ENCODE measurements at regions not wholly inside any gene's neighbourhood (a gene's known extent, or its start where the extent isn't known, plus 50 kb on each side); places are given as distances from the start of the nearest gene placed in this dataset.

DNA sequence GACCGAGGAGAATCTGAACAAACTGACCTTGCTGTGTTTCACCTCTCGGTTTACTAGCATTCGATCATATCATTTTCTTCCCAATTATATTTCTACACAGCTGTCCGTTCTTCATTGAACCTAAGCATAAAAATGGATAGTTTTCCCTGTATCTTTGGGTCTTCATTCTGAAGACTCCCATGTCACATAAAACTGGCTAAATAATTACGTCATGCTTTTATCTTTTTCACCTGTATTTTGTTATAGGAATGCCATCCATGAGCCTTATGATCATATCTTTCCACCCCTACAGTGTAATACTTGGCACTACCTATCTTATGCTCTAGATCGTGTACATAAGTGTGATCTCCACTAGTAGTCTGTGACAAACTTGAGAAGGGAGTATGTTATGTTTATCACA is 456.1 kb downstream of the FGF13 start:
- Histone ChIP-seq H3K36me3 (ENCODE audit: control insufficient read depth in 2 of 4, insufficient read depth in 4 of 4, low read length in 3 of 4) (no peaks in the 10 kb centered on the region), H4K8ac (ENCODE audit: extremely low read depth, insufficient read depth, low read length) (no peak overlapping the region), H2BK20ac (ENCODE audit: low read length) (no peak overlapping the region; the same call in 1 of the 2 replicates), H3K4me1 (replicated peaks in 1 of 4; ENCODE audit: control insufficient read depth in 3 of 4, insufficient read depth in 4 of 4, low read length in 3 of 4) (peaks cover 0 to 3% (median 1%) of the 10 kb centered on the region in 4 experiments; a peak in 3 of 7 replicates), H3K27ac (ENCODE audit: low read depth, low read length) (no peak overlapping the region), H2AFZ (ENCODE audit: low read length) (no peak overlapping the region), H3K9ac (replicated peaks in 1 of 4; ENCODE audit: extremely low read depth in 1 of 4, low read depth in 3 of 4, low read length in 3 of 4) (no peak overlapping the region), H3K4ac (replicated peaks; ENCODE audit: insufficient read length, low read depth, low read length) (peak overlapping the region; percentile 78), H3K23me2 (ENCODE audit: low read depth, low read length) (no peaks in the 10 kb centered on the region), H3K79me2 (ENCODE audit: control insufficient read depth in 1 of 2, insufficient read depth in 2 of 2, low read length in 2 of 2) (no peaks in the 10 kb centered on the region), H4K91ac (replicated peaks; ENCODE audit: insufficient read length, low read length) (no peak overlapping the region), H3K27me3 (replicated peaks in 1 of 4; ENCODE audit: control insufficient read depth in 3 of 4, extremely low read depth in 1 of 4, insufficient read depth in 3 of 4, low read length in 3 of 4) (no peaks in the 10 kb centered on the region), H4K5ac (ENCODE audit: insufficient read length, low read depth, low read length) (no peak overlapping the region), H3K14ac (ENCODE audit: insufficient read length) (no peak overlapping the region), H3K4me2 (ENCODE audit: insufficient read depth in 1 of 2, low read depth in 2 of 2, low read length in 2 of 2) (no peak overlapping the region), H3K4me3 (ENCODE audit: extremely low read depth in 1 of 4, insufficient read depth in 2 of 4, low read depth in 3 of 4, low read length in 4 of 4) (no peak overlapping the region), H3K56ac (replicated peaks; ENCODE audit: insufficient read length, low read depth, low read length) (no peak overlapping the region), H3K79me1 (ENCODE audit: low read depth, low read length) (no peaks in the 10 kb centered on the region), H3K18ac (ENCODE audit: extremely low read depth, low read length) (no peak overlapping the region), H3K9me3 (ENCODE audit: insufficient read depth in 2 of 2, low read depth in 1 of 2, low read length in 1 of 2) (no peaks in the 10 kb centered on the region), H4K20me1 (replicated peaks in 1 of 2; ENCODE audit: control insufficient read depth in 1 of 2, insufficient read depth in 2 of 2, low read length in 2 of 2) (no peaks in the 10 kb centered on the region), H2BK120ac (replicated peaks; ENCODE audit: low read depth, low read length) (no peak overlapping the region), H2BK12ac (ENCODE audit: low read depth, low read length) (no peak overlapping the region), H3K23ac (ENCODE audit: insufficient read length) (no peak overlapping the region), H2BK15ac (ENCODE audit: low read length) (no peak overlapping the region), H2BK5ac (ENCODE audit: low read depth, low read length) (no peak overlapping the region), H2AK5ac (ENCODE audit: low read depth, low read length) (no peak overlapping the region)
- ChIA-PET CTCF (ENCODE audit: partially characterized antibody) (no interaction called here), POLR2A (ENCODE audit: partially characterized antibody) (no interaction called here)
- DNase-seq (ENCODE audit: low read depth in 1 of 2, low spot score in 2 of 2), result no peak
- WGBS, 2 experiments (ENCODE audit: extremely low coverage in 1 of 2, insufficient coverage in 1 of 2, insufficient read length in 1 of 2, insufficient replicate concordance in 2 of 2, low coverage in 1 of 2, low lambda C conversion rate in 2 of 2, missing lambda C conversion rate in 1 of 2), result 91% methylated on average over 6 of the region's 6 CpGs; no CpG with 5 or more reads in 1 of the 2 experiments
- no peak for FAIRE-seq
- TF ChIP-seq HDAC6 (IDR thresholded peaks at IDR 0.05; ENCODE audit: low read depth, low read length), result no peak
- TF ChIP-seq CBX8 (IDR thresholded peaks at IDR 0.05; ENCODE audit: borderline replicate concordance, low read depth, low read length), result no peak
- no peak for TF ChIP-seq SP2 (IDR thresholded peaks at IDR 0.05; ENCODE audit: low read length)
- no peak for TF ChIP-seq TAF1 (IDR thresholded peaks at IDR 0.05; ENCODE audit: low read depth, low read length)
- no peak for TF ChIP-seq HDAC2 (IDR thresholded peaks at IDR 0.05; ENCODE audit: borderline replicate concordance in 1 of 2, low read depth in 2 of 2, low read length in 2 of 2)
- TF ChIP-seq RXRA (IDR thresholded peaks at IDR 0.05; ENCODE audit: insufficient read depth, low read depth, low read length), result no peak
